NCI-H82 treated with DMSO at 0.1 percent for 48 hours (cell line): ENCODE measurements at regions not wholly inside any gene's neighbourhood (a gene's known extent, or its start where the extent isn't known, plus 50 kb on each side); places are given as distances from the start of the nearest gene placed in this dataset.

Experiments
- DNase-seq: peaks from one replicate; lab custom pipeline; 2025; ENCODE audit not compliant: unreplicated experiment; lab: John Stamatoyannopoulos, UW

DNA sequence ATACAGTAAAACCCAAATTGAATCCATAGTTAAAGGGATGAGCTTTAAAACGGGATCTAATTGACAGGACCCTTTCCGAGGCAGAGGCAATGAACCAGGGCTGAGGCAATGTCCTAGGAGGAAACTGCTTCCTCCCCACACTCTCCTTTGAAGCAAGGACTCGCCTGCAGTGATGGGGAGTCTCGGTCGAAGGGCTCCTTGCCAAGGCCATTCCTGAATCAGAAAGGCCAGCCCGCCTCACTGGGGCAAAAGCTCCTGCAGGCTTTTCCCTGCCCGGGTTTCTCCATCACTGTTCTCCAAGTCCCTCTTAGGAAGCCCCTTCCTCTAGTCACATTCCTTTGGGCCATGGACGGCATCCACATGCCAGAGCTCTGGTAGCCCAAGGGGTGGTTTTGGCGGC is 132.0 kb downstream of the RBFOX3 start:
- no peak for DNase-seq

- DNase-seq: no peak
These were observed 132.8 kb downstream of the RBFOX3 start for GRCh38 chr17:79478051-79478461.

- no peak for DNase-seq
These were observed 134.7 kb downstream of the RBFOX3 start for GRCh38 chr17:79476074-79476652.

DNA sequence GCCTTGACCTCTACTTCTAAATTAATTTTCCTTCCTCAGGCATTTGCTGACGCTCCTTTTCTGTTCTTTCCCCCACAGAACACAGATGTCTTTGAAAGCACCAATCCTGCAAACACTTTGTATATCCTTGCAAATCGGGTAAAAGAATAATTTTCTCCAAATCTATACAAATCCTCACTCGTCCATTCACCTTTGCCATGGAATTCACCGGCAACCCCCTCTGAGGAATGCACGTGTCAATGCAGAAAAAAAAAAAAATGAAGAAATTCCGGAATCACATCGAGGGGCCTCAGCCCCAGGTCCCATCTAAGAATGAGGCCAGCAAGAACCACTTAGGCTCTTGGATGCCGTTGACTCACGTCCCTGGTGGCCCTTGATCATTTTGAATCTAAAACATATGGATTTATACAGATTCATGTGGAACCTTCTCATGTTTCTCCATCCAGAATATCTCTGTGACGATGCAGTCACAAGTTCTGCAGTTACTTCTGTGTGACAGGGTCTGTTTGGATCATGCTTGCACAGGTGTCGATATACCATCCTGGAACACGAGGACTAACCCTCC is 136.9 kb downstream of the RBFOX3 start:
- no peak for DNase-seq

DNA sequence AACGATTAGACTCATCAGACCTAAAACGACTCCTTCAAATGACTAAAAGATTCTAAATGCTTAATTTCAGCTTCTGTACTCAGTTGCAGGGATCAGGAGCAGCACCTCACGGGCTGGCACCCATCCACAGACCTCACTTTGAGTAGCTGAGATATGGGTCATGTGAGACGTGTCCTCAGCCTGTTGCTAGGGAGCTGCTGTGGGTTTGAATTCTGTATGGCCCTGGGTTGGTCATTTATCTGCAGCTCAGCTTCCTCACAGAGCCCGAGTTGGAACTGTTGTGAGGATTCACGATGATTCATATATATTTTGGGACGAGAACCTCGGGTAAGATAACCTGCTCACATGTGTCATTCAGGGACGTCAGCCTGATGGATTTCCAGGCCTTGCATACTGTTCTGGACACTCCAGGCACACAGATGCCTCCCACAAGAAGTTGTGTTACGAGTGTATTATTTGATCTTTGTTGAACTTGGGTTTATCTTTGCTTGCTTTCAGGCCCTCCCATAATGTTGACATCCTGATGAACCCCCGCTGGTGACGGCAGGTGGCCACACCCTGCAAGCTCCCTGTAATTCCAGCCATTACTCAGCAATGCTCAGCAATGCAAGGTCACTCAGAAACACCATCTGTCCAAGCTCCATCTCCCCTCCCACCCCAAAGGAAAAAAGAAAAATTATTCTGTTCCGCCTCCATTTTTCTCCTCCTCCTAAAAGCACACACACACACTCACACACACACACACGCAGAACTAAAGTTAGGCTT is 137.6 kb downstream of the RBFOX3 start:
- peak; percentile 18 for DNase-seq

GRCh38 chr17:79470754-79471153 is 140.1 kb downstream of the RBFOX3 start:
- DNase-seq: no peak

DNA sequence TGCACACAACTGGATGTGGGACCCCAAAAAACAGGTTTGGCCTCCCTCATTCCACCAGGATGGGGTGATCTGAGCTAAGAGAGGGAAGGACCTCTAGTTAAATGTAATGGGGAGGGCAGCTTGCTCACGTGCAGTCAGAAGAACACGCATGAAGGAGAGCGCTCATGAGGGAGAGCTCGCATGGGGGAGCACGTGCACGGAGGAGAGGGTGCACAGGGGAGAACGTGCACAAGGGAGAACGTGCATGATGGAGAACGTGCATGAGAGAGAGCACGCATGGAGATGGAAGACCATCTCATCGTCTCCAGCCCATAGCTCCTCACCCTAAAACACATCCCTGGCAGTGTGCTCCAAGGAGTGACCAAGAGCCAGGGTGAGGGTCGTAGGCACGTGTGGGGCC is 141.2 kb downstream of the RBFOX3 start:
- DNase-seq: no peak

- no peak for DNase-seq
These were observed 142.5 kb downstream of the RBFOX3 start for GRCh38 chr17:79468183-79468944.

GRCh38 chr17:79466562-79467350 is 144.1 kb downstream of the RBFOX3 start:
- DNase-seq: no peak

DNA sequence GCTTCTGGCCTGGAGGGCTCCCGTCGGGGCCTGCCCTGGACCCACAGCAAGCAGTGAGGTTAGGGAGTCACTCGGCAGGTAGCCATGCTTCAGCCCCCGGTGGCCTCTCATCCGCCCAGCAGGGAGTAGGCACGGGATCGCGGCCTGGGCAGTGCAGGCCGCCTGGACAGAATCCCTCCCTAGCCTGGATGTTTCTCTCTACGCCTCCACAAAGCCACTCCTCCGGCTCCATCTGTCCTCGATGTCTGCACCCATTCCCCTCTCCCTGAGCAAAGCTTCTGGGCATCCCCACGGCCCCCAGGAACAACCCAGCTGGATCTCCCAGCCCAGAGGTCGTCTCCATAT is 145.2 kb downstream of the RBFOX3 start:
- DNase-seq: no peak

DNA sequence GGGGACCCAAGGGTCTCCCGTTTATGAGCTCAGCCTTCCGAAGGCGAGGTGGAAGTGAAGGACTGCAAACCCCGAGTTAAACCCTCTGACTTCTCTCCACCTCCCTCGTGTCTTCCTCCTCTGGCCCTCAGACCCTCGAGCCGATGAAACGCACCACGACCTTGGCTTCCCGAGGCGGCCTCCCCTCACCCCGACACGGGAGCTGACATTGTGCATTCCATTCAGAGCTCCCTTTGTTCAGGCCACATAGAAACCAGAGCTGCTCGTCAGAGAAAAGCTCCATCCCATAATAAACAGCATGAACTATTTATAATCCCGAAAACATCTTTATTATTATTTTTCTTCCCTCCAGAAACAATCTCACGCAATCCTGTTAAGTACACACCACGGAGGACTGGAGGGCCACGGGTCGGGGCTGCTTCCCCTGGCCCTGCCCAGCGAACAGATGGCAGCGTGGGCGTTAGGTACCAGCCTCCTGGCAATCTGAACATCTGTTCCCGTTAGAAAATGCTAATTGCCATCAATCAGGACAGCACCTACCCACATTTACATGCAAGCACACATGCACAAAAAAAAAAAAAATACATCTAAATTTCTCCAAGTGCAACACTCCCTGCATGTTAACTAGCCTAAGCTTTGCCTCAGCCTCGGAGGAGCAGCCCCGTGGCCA is 145.7 kb downstream of the RBFOX3 start:
- DNase-seq: peak; percentile 13

DNA sequence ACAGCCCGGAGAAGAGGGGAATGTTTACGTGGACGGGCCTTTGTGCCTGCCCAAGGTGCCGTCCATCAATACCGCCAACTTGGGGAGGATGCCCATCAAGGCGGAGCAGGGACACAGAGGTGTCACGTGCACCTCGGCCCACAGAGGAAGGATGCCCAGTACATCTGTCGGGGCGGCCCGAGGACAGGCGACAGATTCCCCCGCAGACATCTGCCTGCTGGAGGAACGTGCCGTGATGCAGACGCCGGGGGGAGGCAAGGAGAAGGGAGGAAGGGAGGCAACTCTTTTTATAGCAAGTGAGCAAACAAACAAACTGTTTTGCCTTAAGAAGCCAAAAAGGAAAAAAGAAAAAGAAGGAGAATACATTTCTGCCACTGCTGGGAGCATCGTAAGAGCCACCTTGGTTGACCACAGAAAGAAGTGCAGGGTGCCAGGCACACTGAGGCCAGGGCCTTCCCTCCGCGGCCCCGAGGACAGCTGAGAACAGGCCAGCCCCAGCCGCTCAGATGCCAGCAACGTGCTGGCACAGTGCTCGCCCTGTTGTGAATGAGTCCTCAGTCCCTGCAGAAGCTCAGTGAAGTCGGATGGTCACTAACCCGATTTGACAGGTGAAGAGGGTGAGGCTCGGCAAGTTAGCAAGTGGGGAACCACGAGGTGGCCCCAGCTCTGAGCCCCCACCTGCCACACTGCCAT is 146.4 kb downstream of the RBFOX3 start:
- DNase-seq: no peak

- DNase-seq: no peak
These were observed 147.2 kb downstream of the RBFOX3 start for GRCh38 chr17:79463421-79464317.

DNA sequence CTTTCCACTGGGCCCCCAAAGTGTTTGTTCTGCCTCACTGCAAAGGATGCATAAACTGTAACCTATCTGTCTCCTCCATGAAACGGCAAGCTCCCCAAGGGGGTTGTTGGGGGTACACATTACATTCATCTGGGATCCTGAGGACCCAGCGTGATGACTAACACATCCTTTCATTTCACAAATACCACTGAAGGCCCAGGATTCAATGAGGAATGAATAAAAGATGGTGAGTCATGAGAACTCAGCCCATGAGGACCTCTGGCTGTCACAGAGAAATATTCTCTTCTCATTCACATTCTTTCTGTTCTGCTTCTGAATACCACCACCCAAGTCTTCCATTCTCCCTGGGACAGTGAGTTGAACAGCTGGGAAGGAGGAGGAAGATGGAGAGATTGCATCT is 149.8 kb downstream of the RBFOX3 start:
- DNase-seq: no peak

DNA sequence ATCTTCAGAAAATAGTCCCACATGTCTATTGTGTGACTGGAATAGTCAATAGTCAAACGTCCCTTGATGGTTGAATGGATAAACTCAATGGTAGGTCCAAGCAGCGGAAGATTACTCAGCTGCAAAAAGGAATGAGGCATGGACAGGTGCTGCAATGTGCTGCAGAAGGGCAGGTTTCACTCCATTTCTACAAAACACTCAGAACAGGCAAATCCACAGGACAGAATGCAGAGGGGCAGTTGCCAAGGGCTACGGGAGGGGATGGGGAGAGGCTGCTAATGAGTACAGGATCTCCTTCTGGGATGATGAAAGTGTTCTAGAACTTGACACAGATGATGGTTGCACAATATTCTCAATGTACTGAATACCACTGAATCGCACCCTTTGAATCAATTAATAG is 151.0 kb downstream of the RBFOX3 start:
- DNase-seq: no peak

DNA sequence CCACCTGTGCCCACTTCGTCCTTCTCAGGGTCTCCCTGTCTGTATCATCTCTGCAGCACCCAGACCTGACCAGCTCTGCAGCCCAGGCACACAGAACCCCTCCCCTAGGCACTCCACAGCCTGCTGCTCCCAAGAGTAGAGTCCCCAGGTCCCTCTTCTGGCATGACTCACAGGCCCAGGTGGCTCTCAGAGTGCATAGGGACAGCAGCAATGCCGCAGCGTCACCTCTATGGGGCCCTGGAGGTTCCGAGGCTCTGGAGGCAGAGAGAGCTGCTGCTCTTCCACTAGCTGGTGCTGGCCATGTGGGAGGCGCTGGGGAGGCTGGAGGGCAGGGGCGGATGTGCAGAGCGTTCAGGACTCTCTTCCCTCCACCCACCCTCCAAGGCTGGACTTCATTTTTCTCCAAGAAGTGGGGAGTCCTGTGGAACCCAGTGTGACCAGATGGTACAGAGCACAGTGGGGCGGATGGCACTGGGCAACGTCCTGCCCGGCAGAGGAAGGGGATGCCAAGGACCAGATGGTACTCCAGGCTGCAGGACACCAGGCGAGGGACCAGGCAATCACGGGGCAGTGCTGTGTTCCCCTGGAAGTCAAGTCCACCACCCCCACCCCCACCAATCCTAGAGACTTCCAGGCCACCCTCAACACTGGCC is 151.7 kb downstream of the RBFOX3 start:
- no peak for DNase-seq

GRCh38 chr17:79458356-79458755 is 152.5 kb downstream of the RBFOX3 start:
- no peak for DNase-seq

- DNase-seq: no peak
These were observed 153.0 kb downstream of the RBFOX3 start for GRCh38 chr17:79457889-79458288.
